HFFc6 (cell line): ENCODE measurements at regions not wholly inside any gene's neighbourhood (a gene's known extent, or its start where the extent isn't known, plus 50 kb on each side); places are given as distances from the start of the nearest gene placed in this dataset.

Experiments used
- DNase-seq: peaks from one replicate; pipeline ENCODE4 v3.0.0-alpha.2; 2018
- H3K27ac Mint-ChIP-seq: 2 replicates; pipeline ENCODE4 v1.8.0; 2020; ENCODE audit warnings: mild to moderate bottlenecking, mixed read lengths
- H3K27me3 Mint-ChIP-seq: 2 replicates; pipeline ENCODE4 v1.8.0; 2021; ENCODE audit warnings: mild to moderate bottlenecking, moderate library complexity, mixed read lengths; ENCODE audit not compliant: insufficient read depth
- H3K36me3 Mint-ChIP-seq: 2 replicates; pipeline ENCODE4 v1.8.0; 2021; ENCODE audit warnings: low read depth, mixed read lengths
- H3K4me1 Mint-ChIP-seq: 2 replicates; pipeline ENCODE4 v1.8.0; 2020; ENCODE audit warnings: low read depth, mixed read lengths
- H3K4me3 Mint-ChIP-seq: 2 replicates; pipeline ENCODE4 v1.8.0; 2020; ENCODE audit warnings: mild to moderate bottlenecking, moderate library complexity, mixed read lengths
- H3K9me3 Mint-ChIP-seq: 2 replicates; pipeline ENCODE4 v1.8.0; 2020; ENCODE audit warnings: mild to moderate bottlenecking, mixed read lengths
- TF ChIP-seq, protein P1 (sequence below): fragments of 200-600 bp; sonication (generic); IDR thresholded peaks from 2 replicates; pipeline ENCODE4 v1.5.0; 2021; ENCODE audit warnings: antibody characterized with exemption, mild to moderate bottlenecking

DNA sequence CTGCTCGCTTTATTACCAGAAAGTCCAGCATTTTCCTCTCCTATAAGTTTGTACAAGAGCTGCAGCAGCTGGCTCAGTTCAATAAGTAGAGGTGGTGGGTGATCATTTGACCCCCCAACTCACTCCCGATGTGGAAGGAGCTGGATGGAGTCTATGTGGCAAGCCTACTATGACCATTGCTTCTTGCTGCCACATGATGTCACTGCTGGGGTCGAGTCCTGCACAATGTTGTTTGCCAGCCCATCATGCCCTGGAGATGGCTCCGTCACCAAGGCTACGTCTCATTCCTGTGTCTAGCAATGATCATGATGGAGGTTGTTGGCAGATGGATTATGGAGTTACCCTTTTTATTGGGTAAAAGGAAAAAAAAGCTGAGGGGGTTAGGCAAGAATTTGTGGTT lies 266.3 kb downstream of the PSAT1 start:
- Mint-ChIP-seq H3K36me3 (no peaks in the 10 kb centered on the region), H3K27me3 (peaks cover 4% of the 10 kb centered on the region), H3K4me1 (peaks cover 45% of the 10 kb centered on the region), H3K9me3 (no peaks in the 10 kb centered on the region), H3K4me3 (no peak overlapping the region), H3K27ac (no peak overlapping the region)
- no peak for DNase-seq
- TF ChIP-seq, protein P1, sequence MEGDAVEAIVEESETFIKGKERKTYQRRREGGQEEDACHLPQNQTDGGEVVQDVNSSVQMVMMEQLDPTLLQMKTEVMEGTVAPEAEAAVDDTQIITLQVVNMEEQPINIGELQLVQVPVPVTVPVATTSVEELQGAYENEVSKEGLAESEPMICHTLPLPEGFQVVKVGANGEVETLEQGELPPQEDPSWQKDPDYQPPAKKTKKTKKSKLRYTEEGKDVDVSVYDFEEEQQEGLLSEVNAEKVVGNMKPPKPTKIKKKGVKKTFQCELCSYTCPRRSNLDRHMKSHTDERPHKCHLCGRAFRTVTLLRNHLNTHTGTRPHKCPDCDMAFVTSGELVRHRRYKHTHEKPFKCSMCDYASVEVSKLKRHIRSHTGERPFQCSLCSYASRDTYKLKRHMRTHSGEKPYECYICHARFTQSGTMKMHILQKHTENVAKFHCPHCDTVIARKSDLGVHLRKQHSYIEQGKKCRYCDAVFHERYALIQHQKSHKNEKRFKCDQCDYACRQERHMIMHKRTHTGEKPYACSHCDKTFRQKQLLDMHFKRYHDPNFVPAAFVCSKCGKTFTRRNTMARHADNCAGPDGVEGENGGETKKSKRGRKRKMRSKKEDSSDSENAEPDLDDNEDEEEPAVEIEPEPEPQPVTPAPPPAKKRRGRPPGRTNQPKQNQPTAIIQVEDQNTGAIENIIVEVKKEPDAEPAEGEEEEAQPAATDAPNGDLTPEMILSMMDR: no peak

DNA sequence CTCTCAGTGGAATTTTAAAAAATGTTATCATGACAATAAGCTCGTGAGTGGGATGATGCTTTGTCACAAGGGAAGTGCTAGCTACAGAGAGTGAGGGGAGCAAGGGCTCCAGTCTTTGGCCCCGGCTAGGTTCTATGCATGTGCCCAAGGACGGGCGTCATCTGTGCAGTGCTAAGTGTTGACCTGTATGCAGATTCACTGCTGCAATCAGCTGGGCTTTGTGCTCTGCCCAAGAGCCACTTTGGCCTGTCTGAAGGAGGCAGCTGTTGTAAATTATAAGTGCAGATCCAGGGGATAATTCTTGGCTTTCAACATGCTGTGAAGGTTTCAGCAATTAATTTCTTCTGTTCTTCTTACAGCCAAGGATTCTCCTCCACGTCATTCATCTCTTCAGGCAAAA lies 268.6 kb downstream of the PSAT1 start:
- Mint-ChIP-seq H3K4me3 (no peak overlapping the region), H3K4me1 (peaks cover 28% of the 10 kb centered on the region), H3K27me3 (peaks cover 2% of the 10 kb centered on the region), H3K36me3 (no peaks in the 10 kb centered on the region), H3K9me3 (no peaks in the 10 kb centered on the region), H3K27ac (no peak overlapping the region)
- TF ChIP-seq, protein P1: no peak
- DNase-seq: no peak

DNA sequence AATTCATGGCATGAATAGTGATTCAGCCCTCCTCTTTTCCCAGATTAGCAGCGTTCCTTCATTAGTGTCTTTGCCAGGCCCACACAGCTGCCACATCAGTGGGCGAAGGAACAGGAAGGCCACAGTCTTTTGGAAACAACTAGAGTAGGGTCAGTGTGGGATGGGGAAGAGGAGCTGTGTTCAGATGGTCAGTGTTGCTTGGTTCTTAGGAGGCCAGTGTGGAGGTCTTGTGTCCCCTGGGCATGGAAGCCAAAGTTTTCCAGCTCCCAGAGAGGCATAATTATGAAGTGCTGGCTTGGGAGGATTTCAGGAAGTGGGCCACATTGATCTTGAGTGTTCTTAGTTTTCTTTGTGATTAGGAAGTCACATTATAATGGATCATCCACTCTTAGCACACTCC lies 269.6 kb downstream of the PSAT1 start:
- Mint-ChIP-seq H3K4me3 (no peak overlapping the region; the same call in 1 of the 2 replicates), H3K36me3 (no peaks in the 10 kb centered on the region), H3K27ac (peak overlapping the region; percentile 77), H3K9me3 (no peaks in the 10 kb centered on the region), H3K4me1 (peaks cover 28% of the 10 kb centered on the region), H3K27me3 (peaks cover 1% of the 10 kb centered on the region)
- no peak for DNase-seq
- TF ChIP-seq, protein P1: no peak

DNA sequence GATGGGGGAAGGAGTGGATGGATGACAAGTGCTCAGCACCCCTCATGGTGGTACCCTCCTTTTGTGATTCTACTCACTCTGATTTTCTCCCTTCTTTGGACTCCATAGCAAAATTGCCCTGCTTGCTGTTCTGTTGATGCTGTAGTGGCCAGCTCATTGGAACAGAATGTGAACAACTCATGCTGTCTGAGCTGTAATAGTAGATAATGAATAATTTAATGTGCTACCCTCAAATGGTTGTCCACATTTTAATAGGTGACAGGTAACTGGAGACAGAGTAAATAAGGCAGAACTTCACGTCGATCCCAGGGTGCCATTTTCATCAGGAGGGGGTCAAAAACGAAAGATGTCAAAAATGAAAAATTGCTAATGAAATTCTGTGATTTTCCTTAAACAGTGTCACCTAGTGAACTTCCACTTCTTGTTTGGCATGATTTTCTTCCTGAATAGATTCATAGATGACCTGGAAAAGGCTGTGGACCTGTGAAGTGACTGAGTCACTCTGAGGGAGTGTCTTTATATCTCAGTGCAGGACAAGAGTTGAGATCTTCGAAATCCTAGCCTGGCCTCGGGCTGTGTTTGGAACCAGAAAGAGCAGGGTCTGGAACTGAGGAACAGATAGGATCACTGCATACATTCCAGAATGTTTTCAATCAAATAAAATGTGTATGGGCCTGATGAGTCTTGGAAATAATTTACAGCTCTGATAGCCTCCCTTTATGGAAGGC lies 270.2 kb downstream of the PSAT1 start:
- Mint-ChIP-seq H3K4me3 (peak overlapping the region; percentile 42), H3K27me3 (peaks cover 1% of the 10 kb centered on the region), H3K4me1 (peaks cover 28% of the 10 kb centered on the region), H3K27ac (peak overlapping the region; percentile 77), H3K36me3 (no peaks in the 10 kb centered on the region), H3K9me3 (no peaks in the 10 kb centered on the region)
- TF ChIP-seq, protein P1: no peak
- peak; percentile 68 for DNase-seq

DNA sequence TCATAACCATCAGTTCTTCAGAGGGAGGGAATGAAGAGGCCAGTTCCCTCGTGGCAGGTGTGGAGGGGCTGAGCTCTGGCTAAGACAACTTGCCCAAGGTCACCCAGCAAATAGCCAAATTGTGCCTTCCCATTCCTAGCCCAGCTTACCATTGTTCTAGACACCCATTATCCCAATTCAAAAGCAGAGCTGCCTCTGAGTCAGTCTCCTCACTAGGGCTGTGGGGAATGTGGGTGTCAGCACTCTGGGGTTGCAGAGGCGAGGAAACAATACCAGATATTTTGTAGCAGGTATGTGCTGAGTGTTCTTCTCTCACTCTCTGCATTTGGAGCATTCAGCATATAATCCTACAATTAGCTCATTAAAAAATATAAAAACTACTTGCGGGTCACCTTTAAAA lies 270.8 kb downstream of the PSAT1 start:
- TF ChIP-seq, protein P1: no peak
- peaks cover 1% of the 10 kb centered on the region for H3K27me3 Mint-ChIP-seq
- H3K4me1 Mint-ChIP-seq: peaks cover 28% of the 10 kb centered on the region
- no peaks in the 10 kb centered on the region for H3K9me3 Mint-ChIP-seq
- peak overlapping the region; percentile 42 for H3K4me3 Mint-ChIP-seq
- H3K36me3 Mint-ChIP-seq: no peaks in the 10 kb centered on the region
- DNase-seq: no peak
- peak overlapping the region; percentile 77 for H3K27ac Mint-ChIP-seq
